Right lobe of liver (tissue), 6 donors: ENCODE measurements at regions not wholly inside any gene's neighbourhood (a gene's known extent, or its start where the extent isn't known, plus 50 kb on each side); places are given as distances from the start of the nearest gene placed in this dataset.

Experiments used
- ATAC-seq, 4 donors: fragments of 200-7000 bp; cut with Tn5 transposase; one replicate each; pipeline ENCODE4 v1.9.1; 2020; ENCODE audit warnings: mild to moderate bottlenecking in 4 of 4, moderate library complexity in 4 of 4
- DNase-seq, 3 donors: peaks; one replicate each; pipeline ENCODE4 v3.0.0-alpha.2; 2020
- H3K27ac ChIP-seq, 3 donors: fragments of 200-600 bp; one replicate each; pipeline ENCODE4 v1.8.0; 2022
- H3K27me3 ChIP-seq, 2 donors: fragments of 200-600 bp; one replicate each; pipeline ENCODE4 v1.8.0; 2022
- H3K36me3 ChIP-seq, 4 donors: fragments of 200-600 bp; sonication (generic) in 1 of 4; one replicate each; pipeline versions ENCODE4 v1.5.1 to v1.8.0; 2017 to 2022; ENCODE audit warnings: control low read depth in 1 of 4
- H3K4me1 ChIP-seq, 4 donors: fragments of 200-600 bp; sonication (generic) in 1 of 4; one replicate each; pipeline versions ENCODE4 v1.5.1 to v1.8.0; 2017 to 2022; ENCODE audit warnings: control low read depth in 1 of 4
- H3K4me3 ChIP-seq, 3 donors: fragments of 200-600 bp; one replicate each; pipeline ENCODE4 v1.8.0; 2022
- H3K9me3 ChIP-seq, 4 donors: fragments of 200-600 bp; sonication (generic) in 1 of 4; one replicate each; pipeline versions ENCODE4 v1.5.1 to v1.8.0; 2017 to 2022; ENCODE audit warnings: control low read depth in 1 of 4
- CTCF ChIP-seq, 4 donors: fragments of 200-600 bp in 3 of 4; fragments of 450-650 bp in 1 of 4; IDR thresholded peaks; one replicate each; pipeline versions ENCODE4 v1.5.1 to v1.8.0; 2016 to 2022; ENCODE audit warnings: antibody characterized with exemption in 4 of 4, mild to moderate bottlenecking in 2 of 4
- POLR2A ChIP-seq: fragments of 450-650 bp; IDR thresholded peaks from one replicate; pipeline ENCODE4 v1.6.1; 2017; ENCODE audit warnings: antibody characterized with exemption, mild to moderate bottlenecking
- WGBS: methylation state at CpG from one replicate; pipeline ENCODE4 v1.1.6; 2018; ENCODE audit warnings: low coverage, low lambda C conversion rate; ENCODE audit not compliant: insufficient coverage; ENCODE audit errors: missing lambda C conversion rate; 5-methylcytosine and 5-hydroxymethylcytosine counted together
- intact Hi-C, 2 donors: fragments of 100-400 bp; cut with DNase I; formaldehyde crosslinking; loops; one replicate each; pipeline versions ENCODE4 v1.11.2 to v1.14.1; 2022
- donor health status: DM: no; HTN: yes; CAD: no.
- donor health status: DM: no; HTN: no; CAD: no.
- donor health status: DM: no; HTN: no; CAD: no.
- donor health status: DM: no; HTN: yes; CAD: no.
- donor health status: DM: no; HTN: yes; CAD: no.

- intact Hi-C loops: no loop called here
- Histone ChIP-seq H3K4me3 (no peak overlapping the region), H3K27me3 (no peaks in the 10 kb centered on the region), H3K4me1 (no peaks in the 10 kb centered on the region), H3K27ac (no peak overlapping the region), H3K36me3 (no peaks in the 10 kb centered on the region), H3K9me3 (no peaks in the 10 kb centered on the region)
- no peak for ATAC-seq
- DNase-seq: no peak
- 60% methylated on average over 6 of the region's 6 CpGs for WGBS
- no peak for TF ChIP-seq CTCF (IDR thresholded peaks at IDR 0.05)
- TF ChIP-seq POLR2A: no peak
These were observed 82.3 kb downstream of the MYCN start for GRCh38 chr2:16022548-16023240.

- ATAC-seq: no peak
These were observed 81.4 kb downstream of the MYCN start for GRCh38 chr2:16021611-16022363.

GRCh38 chr2:16020389-16021008 lies 80.1 kb downstream of the MYCN start:
- Histone ChIP-seq H3K27ac (no peak overlapping the region), H3K4me1 (peaks cover 0 to 7% (median 3%) of the 10 kb centered on the region in 4 donors), H3K27me3 (no peaks in the 10 kb centered on the region), H3K4me3 (no peak overlapping the region), H3K36me3 (no peaks in the 10 kb centered on the region), H3K9me3 (no peaks in the 10 kb centered on the region)
- WGBS: 88% methylated on average over 5 of the region's 5 CpGs
- intact Hi-C loops: no loop called here
- TF ChIP-seq POLR2A (no peak), CTCF (IDR thresholded peaks at IDR 0.05) (no peak)
- DNase-seq (no peak), ATAC-seq (no peak)

More at GRCh38 chr2:16021611-16022363, 81.4 kb downstream of the MYCN start:
- H3K27ac ChIP-seq: no peak overlapping the region
- H3K36me3 ChIP-seq: no peaks in the 10 kb centered on the region
- DNase-seq: no peak
- intact Hi-C loops: no loop called here
- 32% methylated on average over 4 of the region's 4 CpGs for WGBS
- no peaks in the 10 kb centered on the region for H3K9me3 ChIP-seq
- no peaks in the 10 kb centered on the region for H3K4me1 ChIP-seq
- no peak for TF ChIP-seq POLR2A
- TF ChIP-seq CTCF (IDR thresholded peaks at IDR 0.05): no peak
- H3K27me3 ChIP-seq: no peaks in the 10 kb centered on the region
- H3K4me3 ChIP-seq: no peak overlapping the region

GRCh38 chr2:16019617-16020351 lies 79.4 kb downstream of the MYCN start:
- Histone ChIP-seq H3K4me1 (peaks cover 0 to 11% (median 3%) of the 10 kb centered on the region in 4 donors), H3K9me3 (no peaks in the 10 kb centered on the region), H3K4me3 (no peak overlapping the region), H3K27ac (no peak overlapping the region), H3K36me3 (no peaks in the 10 kb centered on the region), H3K27me3 (no peaks in the 10 kb centered on the region)
- intact Hi-C loops: no loop called here
- 68% methylated on average over 4 of the region's 4 CpGs for WGBS
- TF ChIP-seq POLR2A: no peak
- TF ChIP-seq CTCF (IDR thresholded peaks at IDR 0.05): no peak
- ATAC-seq: no peak
- no peak for DNase-seq
